ENCODE measurements at regions not wholly inside any gene's neighbourhood (a gene's known extent, or its start where the extent isn't known, plus 50 kb on each side); places are given as distances from the start of the nearest gene placed in this dataset.

- WGBS (ENCODE audit: extremely low coverage, insufficient coverage, insufficient read length): no CpG with 5 or more reads among the region's 3 CpGs
- no peak for DNase-seq
- H2AK5ac ChIP-seq (ENCODE audit: low read length): no peak overlapping the region
- no peaks in the 10 kb centered on the region for H3K79me2 ChIP-seq (ENCODE audit: control insufficient read depth, insufficient read depth, low read length, poor library complexity)
- H3K4ac ChIP-seq (ENCODE audit: low read depth, low read length): no peak overlapping the region
- no peak overlapping the region for H3K4me3 ChIP-seq (ENCODE audit: low read depth, low read length)
- no peaks in the 10 kb centered on the region for H3K27me3 ChIP-seq (ENCODE audit: insufficient read depth, low read length)
- H3K18ac ChIP-seq (ENCODE audit: low read length): no peak overlapping the region
- H3K23ac ChIP-seq (ENCODE audit: low read length): no peak overlapping the region
- H3K36me3 ChIP-seq (ENCODE audit: control insufficient read depth in 1 of 2, insufficient read depth in 2 of 2, low read length in 2 of 2): no peaks in the 10 kb centered on the region
- H4K91ac ChIP-seq (ENCODE audit: low read depth, low read length): no peak overlapping the region
- H2AFZ ChIP-seq (ENCODE audit: insufficient read depth, low read length, poor library complexity): no peak overlapping the region
- H4K12ac ChIP-seq (ENCODE audit: low read depth, low read length): no peak overlapping the region
- no peaks in the 10 kb centered on the region for H3K4me1 ChIP-seq (ENCODE audit: control insufficient read depth in 1 of 2, insufficient read depth in 2 of 2, low read length in 2 of 2)
- no peak overlapping the region for H3K4me2 ChIP-seq (ENCODE audit: low read length)
- H3K14ac ChIP-seq (ENCODE audit: low read length): no peak overlapping the region
- H2BK5ac ChIP-seq (ENCODE audit: low read depth, low read length, poor library complexity): no peak overlapping the region
- H4K8ac ChIP-seq (ENCODE audit: low read depth, low read length): no peak overlapping the region
- H3K9ac ChIP-seq (ENCODE audit: low read length): no peak overlapping the region
- no peaks in the 10 kb centered on the region for H3K79me1 ChIP-seq (ENCODE audit: low read length)
- H2BK12ac ChIP-seq (ENCODE audit: low read length): no peak overlapping the region
- H3K27ac ChIP-seq (ENCODE audit: low read depth, low read length): no peak overlapping the region
- no peak overlapping the region for H2BK120ac ChIP-seq (ENCODE audit: insufficient read depth, low read length, poor library complexity)
- H3K9me3 ChIP-seq (ENCODE audit: insufficient read depth, low read depth, low read length): no peaks in the 10 kb centered on the region
Measured at GRCh38 chr3:82281205-82281604, 519.8 kb upstream of the GBE1 start.

GRCh38 chr3:82276992-82277391, 515.5 kb upstream of the GBE1 start:
- Histone ChIP-seq H2BK12ac (ENCODE audit: low read length) (no peak overlapping the region), H3K27me3 (ENCODE audit: insufficient read depth, low read length) (no peaks in the 10 kb centered on the region), H2AFZ (ENCODE audit: insufficient read depth, low read length, poor library complexity) (no peak overlapping the region), H2BK120ac (ENCODE audit: insufficient read depth, low read length, poor library complexity) (no peak overlapping the region), H3K79me2 (ENCODE audit: control insufficient read depth, insufficient read depth, low read length, poor library complexity) (no peaks in the 10 kb centered on the region), H4K8ac (ENCODE audit: low read depth, low read length) (no peak overlapping the region), H3K18ac (ENCODE audit: low read length) (no peak overlapping the region), H3K9me3 (ENCODE audit: insufficient read depth, low read depth, low read length) (no peaks in the 10 kb centered on the region), H3K79me1 (ENCODE audit: low read length) (no peaks in the 10 kb centered on the region), H4K12ac (ENCODE audit: low read depth, low read length) (no peak overlapping the region), H2BK5ac (ENCODE audit: low read depth, low read length, poor library complexity) (no peak overlapping the region), H3K4me2 (ENCODE audit: low read length) (no peak overlapping the region), H3K4ac (ENCODE audit: low read depth, low read length) (no peak overlapping the region), H3K36me3 (ENCODE audit: control insufficient read depth in 1 of 2, insufficient read depth in 2 of 2, low read length in 2 of 2) (no peaks in the 10 kb centered on the region), H3K4me3 (ENCODE audit: low read depth, low read length) (no peak overlapping the region), H3K23ac (ENCODE audit: low read length) (no peak overlapping the region), H3K27ac (ENCODE audit: low read depth, low read length) (no peak overlapping the region), H4K91ac (ENCODE audit: low read depth, low read length) (no peak overlapping the region), H3K9ac (ENCODE audit: low read length) (no peak overlapping the region), H2AK5ac (ENCODE audit: low read length) (no peak overlapping the region), H3K14ac (ENCODE audit: low read length) (no peak overlapping the region), H3K4me1 (ENCODE audit: control insufficient read depth in 1 of 2, insufficient read depth in 2 of 2, low read length in 2 of 2) (no peaks in the 10 kb centered on the region)
- DNase-seq: no peak
- WGBS (ENCODE audit: extremely low coverage, insufficient coverage, insufficient read length): no CpG with 5 or more reads among the region's 1 CpG

GRCh38 chr3:82274897-82275296, 513.5 kb upstream of the GBE1 start:
- no peak for DNase-seq

GRCh38 chr3:82265747-82266146, 504.3 kb upstream of the GBE1 start:
- no peak overlapping the region for H3K27ac ChIP-seq (ENCODE audit: low read depth, low read length)
- H3K23ac ChIP-seq (ENCODE audit: low read length): no peak overlapping the region
- H3K36me3 ChIP-seq (ENCODE audit: control insufficient read depth in 1 of 2, insufficient read depth in 2 of 2, low read length in 2 of 2): no peaks in the 10 kb centered on the region
- no peaks in the 10 kb centered on the region for H3K79me1 ChIP-seq (ENCODE audit: low read length)
- H3K4me3 ChIP-seq (ENCODE audit: low read depth, low read length): no peak overlapping the region
- H2AK5ac ChIP-seq (ENCODE audit: low read length): no peak overlapping the region
- H4K12ac ChIP-seq (ENCODE audit: low read depth, low read length): no peak overlapping the region
- no peak overlapping the region for H3K4ac ChIP-seq (ENCODE audit: low read depth, low read length)
- no peaks in the 10 kb centered on the region for H3K27me3 ChIP-seq (ENCODE audit: insufficient read depth, low read length)
- H4K8ac ChIP-seq (ENCODE audit: low read depth, low read length): no peak overlapping the region
- H3K9me3 ChIP-seq (ENCODE audit: insufficient read depth, low read depth, low read length): no peaks in the 10 kb centered on the region
- no peak overlapping the region for H3K4me2 ChIP-seq (ENCODE audit: low read length)
- H2AFZ ChIP-seq (ENCODE audit: insufficient read depth, low read length, poor library complexity): no peak overlapping the region
- H3K9ac ChIP-seq (ENCODE audit: low read length): no peak overlapping the region
- H3K14ac ChIP-seq (ENCODE audit: low read length): no peak overlapping the region
- no peak for DNase-seq
- no peak overlapping the region for H3K18ac ChIP-seq (ENCODE audit: low read length)
- no peak overlapping the region for H4K91ac ChIP-seq (ENCODE audit: low read depth, low read length)
- no peaks in the 10 kb centered on the region for H3K79me2 ChIP-seq (ENCODE audit: control insufficient read depth, insufficient read depth, low read length, poor library complexity)
- no peak overlapping the region for H2BK5ac ChIP-seq (ENCODE audit: low read depth, low read length, poor library complexity)
- H3K4me1 ChIP-seq (ENCODE audit: control insufficient read depth in 1 of 2, insufficient read depth in 2 of 2, low read length in 2 of 2): no peaks in the 10 kb centered on the region
- no peak overlapping the region for H2BK120ac ChIP-seq (ENCODE audit: insufficient read depth, low read length, poor library complexity)
- no peak overlapping the region for H2BK12ac ChIP-seq (ENCODE audit: low read length)

More at GRCh38 chr3:82274897-82275296, 513.5 kb upstream of the GBE1 start:
- no peak overlapping the region for H3K9ac ChIP-seq (ENCODE audit: low read length)
- H3K4me2 ChIP-seq (ENCODE audit: low read length): no peak overlapping the region
- H4K12ac ChIP-seq (ENCODE audit: low read depth, low read length): no peak overlapping the region
- no peak overlapping the region for H4K8ac ChIP-seq (ENCODE audit: low read depth, low read length)
- H4K91ac ChIP-seq (ENCODE audit: low read depth, low read length): no peak overlapping the region
- no peak overlapping the region for H3K4ac ChIP-seq (ENCODE audit: low read depth, low read length)
- no peak overlapping the region for H3K14ac ChIP-seq (ENCODE audit: low read length)
- H2BK12ac ChIP-seq (ENCODE audit: low read length): no peak overlapping the region
- no peaks in the 10 kb centered on the region for H3K27me3 ChIP-seq (ENCODE audit: insufficient read depth, low read length)
- no peak overlapping the region for H3K23ac ChIP-seq (ENCODE audit: low read length)
- no peak overlapping the region for H2AK5ac ChIP-seq (ENCODE audit: low read length)
- no peaks in the 10 kb centered on the region for H3K79me2 ChIP-seq (ENCODE audit: control insufficient read depth, insufficient read depth, low read length, poor library complexity)
- no peak overlapping the region for H2AFZ ChIP-seq (ENCODE audit: insufficient read depth, low read length, poor library complexity)
- H2BK5ac ChIP-seq (ENCODE audit: low read depth, low read length, poor library complexity): no peak overlapping the region
- H3K36me3 ChIP-seq (ENCODE audit: control insufficient read depth in 1 of 2, insufficient read depth in 2 of 2, low read length in 2 of 2): no peaks in the 10 kb centered on the region
- no peak overlapping the region for H3K27ac ChIP-seq (ENCODE audit: low read depth, low read length)
- H3K4me1 ChIP-seq (ENCODE audit: control insufficient read depth in 1 of 2, insufficient read depth in 2 of 2, low read length in 2 of 2): no peaks in the 10 kb centered on the region
- no peak overlapping the region for H3K4me3 ChIP-seq (ENCODE audit: low read depth, low read length)
- H3K9me3 ChIP-seq (ENCODE audit: insufficient read depth, low read depth, low read length): no peaks in the 10 kb centered on the region
- no peak overlapping the region for H2BK120ac ChIP-seq (ENCODE audit: insufficient read depth, low read length, poor library complexity)
- no peaks in the 10 kb centered on the region for H3K79me1 ChIP-seq (ENCODE audit: low read length)
- no peak overlapping the region for H3K18ac ChIP-seq (ENCODE audit: low read length)

- Histone ChIP-seq H2BK12ac (ENCODE audit: low read length) (no peak overlapping the region), H3K36me3 (ENCODE audit: control insufficient read depth in 1 of 2, insufficient read depth in 2 of 2, low read length in 2 of 2) (no peaks in the 10 kb centered on the region), H2BK5ac (ENCODE audit: low read depth, low read length, poor library complexity) (no peak overlapping the region), H2AFZ (ENCODE audit: insufficient read depth, low read length, poor library complexity) (no peak overlapping the region), H3K27ac (ENCODE audit: low read depth, low read length) (no peak overlapping the region), H3K79me2 (ENCODE audit: control insufficient read depth, insufficient read depth, low read length, poor library complexity) (no peaks in the 10 kb centered on the region), H3K4me1 (ENCODE audit: control insufficient read depth in 1 of 2, insufficient read depth in 2 of 2, low read length in 2 of 2) (no peaks in the 10 kb centered on the region), H2AK5ac (ENCODE audit: low read length) (no peak overlapping the region), H3K14ac (ENCODE audit: low read length) (no peak overlapping the region), H2BK120ac (ENCODE audit: insufficient read depth, low read length, poor library complexity) (no peak overlapping the region), H3K4me3 (ENCODE audit: low read depth, low read length) (no peak overlapping the region), H3K27me3 (ENCODE audit: insufficient read depth, low read length) (no peaks in the 10 kb centered on the region), H4K12ac (ENCODE audit: low read depth, low read length) (no peak overlapping the region), H3K23ac (ENCODE audit: low read length) (no peak overlapping the region), H4K8ac (ENCODE audit: low read depth, low read length) (no peak overlapping the region), H3K79me1 (ENCODE audit: low read length) (no peaks in the 10 kb centered on the region), H3K4ac (ENCODE audit: low read depth, low read length) (no peak overlapping the region), H3K18ac (ENCODE audit: low read length) (no peak overlapping the region), H4K91ac (ENCODE audit: low read depth, low read length) (no peak overlapping the region), H3K9me3 (ENCODE audit: insufficient read depth, low read depth, low read length) (no peaks in the 10 kb centered on the region), H3K4me2 (ENCODE audit: low read length) (no peak overlapping the region), H3K9ac (ENCODE audit: low read length) (no peak overlapping the region)
- WGBS (ENCODE audit: extremely low coverage, insufficient coverage, insufficient read length): no CpG with 5 or more reads among the region's 1 CpG
- DNase-seq: no peak
Measured at GRCh38 chr3:82262193-82262592, 500.7 kb upstream of the GBE1 start.

All from trophoblast cell (in vitro differentiated cells and primary cell).